ENCODE measurements at regions not wholly inside any gene's neighbourhood (a gene's known extent, or its start where the extent isn't known, plus 50 kb on each side); places are given as distances from the start of the nearest gene placed in this dataset.

GRCh38 chr13:31867709-31868108 is 128.4 kb downstream of the RXFP2 start:
- DNase-seq (ENCODE audit: low spot score in 2 of 2) = no peak

GRCh38 chr13:31869582-31869981 is 130.3 kb downstream of the RXFP2 start:
- TF ChIP-seq CTCF (IDR thresholded peaks at IDR 0.05) (no peak), POLR2A (IDR thresholded peaks at IDR 0.05) (no peak)
- DNase-seq (ENCODE audit: low spot score in 2 of 2) = no peak
- no peak overlapping the region for H3K4me3 ChIP-seq (ENCODE audit: low read depth, poor library complexity, severe bottlenecking)
- intact Hi-C loops (cut with DNase I; ENCODE audit: low total_unique reads) = no loop called here
- 92 to 93% methylated on average over 2 of the region's 2 CpGs for whole genome bisulfite sequencing, 2 donors

More at GRCh38 chr13:31867709-31868108, 128.4 kb downstream of the RXFP2 start:
- intact Hi-C loops (cut with DNase I; ENCODE audit: low total_unique reads) = no loop called here
- no peak overlapping the region for H3K4me3 ChIP-seq (ENCODE audit: low read depth, poor library complexity, severe bottlenecking)
- TF ChIP-seq POLR2A (IDR thresholded peaks at IDR 0.05) = no peak
- TF ChIP-seq CTCF (IDR thresholded peaks at IDR 0.05) = no peak

- 50 to 55% methylated on average over 2 of the region's 2 CpGs for WGBS, 2 donors
- H3K4me3 ChIP-seq (ENCODE audit: low read depth, poor library complexity, severe bottlenecking) = no peak overlapping the region
- peak in 1 of 2 donors; percentile 28 for DNase-seq (ENCODE audit: low spot score in 2 of 2)
- intact Hi-C loops (cut with DNase I; ENCODE audit: low total_unique reads) = no loop called here
- TF ChIP-seq POLR2A (IDR thresholded peaks at IDR 0.05) = no peak
- TF ChIP-seq CTCF (IDR thresholded peaks at IDR 0.05) = no peak
Measured at GRCh38 chr13:31870511-31870910, 131.2 kb downstream of the RXFP2 start.

DNA sequence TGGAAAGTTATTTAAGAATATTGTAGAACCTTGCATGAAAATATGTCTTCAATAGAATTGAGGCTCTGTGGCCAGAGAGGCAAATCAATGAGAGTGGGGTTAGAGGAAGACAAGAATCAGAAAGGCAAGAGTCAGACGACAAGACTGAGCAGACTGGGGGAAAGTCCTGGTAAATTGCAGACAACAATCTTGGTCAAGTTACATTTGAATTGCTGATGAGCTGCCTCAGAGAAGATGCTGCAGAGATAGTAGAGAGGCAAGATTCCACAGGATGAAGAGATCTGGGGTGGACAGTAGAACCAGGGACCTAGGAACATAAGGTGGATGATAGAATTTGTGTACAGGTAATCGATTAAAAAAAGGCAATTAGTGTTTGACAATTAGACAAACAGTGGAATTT is 133.8 kb downstream of the RXFP2 start:
- 75 to 83% methylated on average over 2 of the region's 2 CpGs for WGBS, 2 donors
- TF ChIP-seq CTCF (IDR thresholded peaks at IDR 0.05) = no peak
- no peak for TF ChIP-seq POLR2A (IDR thresholded peaks at IDR 0.05)
- no peak overlapping the region for H3K4me3 ChIP-seq (ENCODE audit: low read depth, poor library complexity, severe bottlenecking)
- intact Hi-C loops (cut with DNase I; ENCODE audit: low total_unique reads) = no loop called here
- no peak for DNase-seq (ENCODE audit: low spot score in 2 of 2)

GRCh38 chr13:31875134-31875533 is 135.8 kb downstream of the RXFP2 start:
- DNase-seq (ENCODE audit: low spot score in 2 of 2) = no peak
- no peak for TF ChIP-seq CTCF (IDR thresholded peaks at IDR 0.05)
- no peak for TF ChIP-seq POLR2A (IDR thresholded peaks at IDR 0.05)
- no peak overlapping the region for H3K4me3 ChIP-seq (ENCODE audit: low read depth, poor library complexity, severe bottlenecking)
- 67 to 70% methylated on average over 3 of the region's 3 CpGs for WGBS, 2 donors
- intact Hi-C loops (cut with DNase I; ENCODE audit: low total_unique reads) = no loop called here

DNA sequence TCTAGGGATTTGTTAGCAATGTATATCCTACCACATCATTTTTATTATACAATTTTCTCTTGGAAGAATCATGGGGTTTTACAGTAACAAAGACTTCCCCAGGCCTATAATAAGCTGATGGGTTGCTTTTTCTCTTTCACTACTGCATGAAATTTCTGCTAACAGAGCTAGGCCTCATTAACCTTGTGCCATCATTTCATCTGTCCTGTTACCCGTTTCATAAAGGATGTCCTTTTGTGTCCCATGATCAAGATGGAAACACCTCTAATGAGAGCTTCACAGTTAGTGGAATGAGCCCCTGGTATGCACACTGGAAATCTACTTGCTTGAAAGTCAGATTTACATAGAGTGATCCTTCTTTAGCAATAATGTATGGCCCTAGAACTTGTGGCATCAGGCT is 138.7 kb downstream of the RXFP2 start:
- intact Hi-C loops (cut with DNase I; ENCODE audit: low total_unique reads) = no loop called here
- WGBS, 2 donors = 81 to 86% methylated on average over 1 of the region's 1 CpG
- DNase-seq (ENCODE audit: low spot score in 2 of 2) = no peak
- TF ChIP-seq CTCF (IDR thresholded peaks at IDR 0.05) = no peak
- TF ChIP-seq POLR2A (IDR thresholded peaks at IDR 0.05) = no peak
- H3K4me3 ChIP-seq (ENCODE audit: low read depth, poor library complexity, severe bottlenecking) = no peak overlapping the region

Data from lower leg skin (tissue), 4 donors.